ENCODE measurements at regions not wholly inside any gene's neighbourhood (a gene's known extent, or its start where the extent isn't known, plus 50 kb on each side); places are given as distances from the start of the nearest gene placed in this dataset.

GRCh38 chr10:59078978-59079377 lies 97.5 kb upstream of the PHYHIPL start:
- no peaks in the 10 kb centered on the region for H3K27me3 ChIP-seq (ENCODE audit: insufficient read depth)
- TF ChIP-seq FOSL2 (IDR thresholded peaks at IDR 0.05; ENCODE audit: borderline replicate concordance, low read depth), result no peak
- H3K4me2 ChIP-seq, result no peak overlapping the region
- no peak for DNase-seq
- H3K9ac ChIP-seq, result no peak overlapping the region
- H3K9me2 ChIP-seq, result no peaks in the 10 kb centered on the region
- H3K79me2 ChIP-seq (ENCODE audit: insufficient read depth), result no peaks in the 10 kb centered on the region
- H4K20me1 ChIP-seq (ENCODE audit: insufficient read depth), result no peaks in the 10 kb centered on the region
- H3K36me3 ChIP-seq (replicated peaks in 1 of 2; ENCODE audit: control insufficient read depth in 1 of 2, insufficient read depth in 2 of 2, low read length in 1 of 2), result no peaks in the 10 kb centered on the region
- H3K4me1 ChIP-seq (ENCODE audit: control insufficient read depth in 1 of 2, insufficient read depth in 2 of 2, low read depth in 1 of 2, low read length in 1 of 2), result peaks cover 10 to 11% of the 10 kb centered on the region in 2 experiments; a peak in 3 of 4 replicates
- H2AFZ ChIP-seq (ENCODE audit: low read depth), result no peak overlapping the region
- no peaks in the 10 kb centered on the region for H3K9me3 ChIP-seq
- H3F3A ChIP-seq (replicated peaks; ENCODE audit: insufficient read depth), result peaks cover 14% of the 10 kb centered on the region
- WGBS (ENCODE audit: low lambda C conversion rate), result 53% methylated on average over 1 of the region's 1 CpG
- peak overlapping the region; percentile 67 to 79; a peak in 3 of 4 replicates for H3K27ac ChIP-seq (ENCODE audit: low read depth in 2 of 2, low read length in 1 of 2)
- no peak overlapping the region for H3K4me3 ChIP-seq (ENCODE audit: low read depth in 2 of 2, low read length in 1 of 2)
- POLR2A ChIA-PET, result interaction anchor here (0.6 kb wide), 1 partner anchor 30 kb away, joined by 3 read pairs; no protein-coding TSS in a partner anchor
- CTCF ChIA-PET, result interaction anchor here (1.3 to 2.5 kb wide), 3 partner anchors 12 to 113 kb away, joined by 3 to 13 read pairs (median 5); no protein-coding TSS in a partner anchor

- Histone ChIP-seq H3K36me3 (replicated peaks in 1 of 2; ENCODE audit: control insufficient read depth in 1 of 2, insufficient read depth in 2 of 2, low read length in 1 of 2) (no peaks in the 10 kb centered on the region), H3K4me1 (ENCODE audit: control insufficient read depth in 1 of 2, insufficient read depth in 2 of 2, low read depth in 1 of 2, low read length in 1 of 2) (peaks cover 10 to 11% of the 10 kb centered on the region in 2 experiments; a peak in 3 of 4 replicates), H3K9me2 (no peaks in the 10 kb centered on the region), H3K79me2 (ENCODE audit: insufficient read depth) (no peaks in the 10 kb centered on the region), H3K9ac (no peak overlapping the region), H3K4me2 (peak overlapping the region; percentile 55; the same call in 1 of the 2 replicates), H3K9me3 (no peaks in the 10 kb centered on the region), H3K4me3 (ENCODE audit: low read depth in 2 of 2, low read length in 1 of 2) (no peak overlapping the region), H3K27ac (ENCODE audit: low read depth in 2 of 2, low read length in 1 of 2) (peak overlapping the region; percentile 67 to 79), H4K20me1 (ENCODE audit: insufficient read depth) (no peaks in the 10 kb centered on the region), H2AFZ (ENCODE audit: low read depth) (no peak overlapping the region), H3K27me3 (ENCODE audit: insufficient read depth) (no peaks in the 10 kb centered on the region), H3F3A (replicated peaks; ENCODE audit: insufficient read depth) (peaks cover 14% of the 10 kb centered on the region)
- CTCF ChIA-PET, result interaction anchor here (1.3 to 2.5 kb wide), 2 partner anchors 12 to 113 kb away, joined by 3 to 13 read pairs; no protein-coding TSS in a partner anchor
- no peak for DNase-seq
- POLR2A ChIA-PET, result interaction anchor here (0.6 kb wide), 1 partner anchor 29 kb away, joined by 3 read pairs; no protein-coding TSS in a partner anchor
- 2% methylated on average over 4 of the region's 4 CpGs for WGBS (ENCODE audit: low lambda C conversion rate)
- TF ChIP-seq IRF3 (IDR thresholded peaks at IDR 0.05; ENCODE audit: low read depth, low read length) (no peak), TCF12 (IDR thresholded peaks at IDR 0.05) (peak; percentile 78), RXRA (IDR thresholded peaks at IDR 0.05; ENCODE audit: borderline replicate concordance, low read depth) (peak; percentile 53; the same call in 1 of the 2 replicates), FOXM1 (IDR thresholded peaks at IDR 0.05; ENCODE audit: low read depth) (no peak), MEF2A (IDR thresholded peaks at IDR 0.05; ENCODE audit: borderline replicate concordance, low read depth) (peak; percentile 81; the same call in 1 of the 2 replicates), JUND (IDR thresholded peaks at IDR 0.05) (peak; percentile 91), POLR2AphosphoS5 (IDR thresholded peaks at IDR 0.05; ENCODE audit: low read depth, low read length) (peak; percentile 38; the same call in 1 of the 2 replicates), FOXJ3 (CRISPR knock-in tag; IDR thresholded peaks at IDR 0.05) (no peak; the same call in 1 of the 2 replicates), USF1 (IDR thresholded peaks at IDR 0.05; ENCODE audit: borderline replicate concordance, low read depth) (no peak), CTCF (IDR thresholded peaks at IDR 0.05) (peak; percentile 30; the same call in 1 of the 2 replicates), SMC3 (IDR thresholded peaks at IDR 0.05; ENCODE audit: low read depth, low read length) (no peak), RFX5 (IDR thresholded peaks at IDR 0.05; ENCODE audit: low read length) (no peak), USF2 (IDR thresholded peaks at IDR 0.05; ENCODE audit: borderline replicate concordance, low read depth, low read length) (no peak), ZBTB33 (IDR thresholded peaks at IDR 0.05; ENCODE audit: borderline replicate concordance, low read depth) (peak; percentile 62; the same call in 1 of the 2 replicates), FOSL2 (IDR thresholded peaks at IDR 0.05; ENCODE audit: borderline replicate concordance, low read depth) (peak; percentile 87), RAD21 (IDR thresholded peaks at IDR 0.05; ENCODE audit: low read length) (peak; percentile 33), ELF1 (IDR thresholded peaks at IDR 0.05) (no peak), RCOR1 (IDR thresholded peaks at IDR 0.05; ENCODE audit: low read length) (0 out of 2 replicates have a peak, but pooled peaks have one; percentile 48), MXI1 (IDR thresholded peaks at IDR 0.05; ENCODE audit: low read depth, low read length) (no peak), CHD2 (IDR thresholded peaks at IDR 0.05; ENCODE audit: low read length, partially characterized antibody) (no peak)
These were observed 96.8 kb upstream of the PHYHIPL start for GRCh38 chr10:59079386-59080226.
